Esophagus muscularis mucosa (tissue), 4 donors: ENCODE measurements at regions not wholly inside any gene's neighbourhood (a gene's known extent, or its start where the extent isn't known, plus 50 kb on each side); places are given as distances from the start of the nearest gene placed in this dataset.

Experiments
- EP300 ChIP-seq: sonication (generic); formaldehyde crosslinking; IDR thresholded peaks from one replicate; pipeline ENCODE4 v1.6.1; 2017; ENCODE audit warnings: antibody characterized with exemption
- POLR2A ChIP-seq: fragments of 450-650 bp; IDR thresholded peaks from one replicate; pipeline ENCODE4 v1.6.1; 2017; ENCODE audit warnings: antibody characterized with exemption, moderate library complexity, mild to moderate bottlenecking, low read depth
- POLR2AphosphoS5 ChIP-seq, 2 donors: sonication (generic); formaldehyde crosslinking; IDR thresholded peaks; one replicate each; pipeline ENCODE4 v1.6.1; 2017; ENCODE audit warnings: antibody characterized with exemption in 2 of 2
- TF ChIP-seq, protein P1 (sequence below), 3 experiments: fragments of 200-600 bp in 2 of 3; fragments of 450-650 bp in 1 of 3; sonication (generic) in 2 of 3; IDR thresholded peaks; one replicate each; pipeline ENCODE4 v1.5.1; 2017 to 2019; ENCODE audit warnings: antibody characterized with exemption in 3 of 3, mild to moderate bottlenecking in 2 of 3, moderate library complexity in 1 of 3

DNA sequence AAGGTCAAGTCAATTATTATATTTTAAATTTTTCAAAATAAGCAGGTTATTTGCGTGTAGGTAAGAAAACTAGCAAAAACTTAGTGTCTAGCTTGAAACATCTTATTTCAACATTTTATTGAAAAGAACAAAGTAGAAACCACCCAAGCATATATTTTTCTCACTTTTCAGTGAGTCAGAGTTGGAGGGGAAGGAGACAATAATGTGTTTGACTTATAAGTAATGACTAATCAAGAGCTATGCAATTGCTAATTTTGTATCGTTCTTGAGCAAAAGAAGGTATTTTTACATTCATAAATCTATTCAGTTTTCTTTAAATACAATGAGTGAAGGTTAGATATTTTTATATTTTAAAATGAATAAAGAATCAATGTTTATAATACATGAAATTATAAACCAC lies 54.4 kb upstream of the P2RY1 start:
- TF ChIP-seq, protein P1, sequence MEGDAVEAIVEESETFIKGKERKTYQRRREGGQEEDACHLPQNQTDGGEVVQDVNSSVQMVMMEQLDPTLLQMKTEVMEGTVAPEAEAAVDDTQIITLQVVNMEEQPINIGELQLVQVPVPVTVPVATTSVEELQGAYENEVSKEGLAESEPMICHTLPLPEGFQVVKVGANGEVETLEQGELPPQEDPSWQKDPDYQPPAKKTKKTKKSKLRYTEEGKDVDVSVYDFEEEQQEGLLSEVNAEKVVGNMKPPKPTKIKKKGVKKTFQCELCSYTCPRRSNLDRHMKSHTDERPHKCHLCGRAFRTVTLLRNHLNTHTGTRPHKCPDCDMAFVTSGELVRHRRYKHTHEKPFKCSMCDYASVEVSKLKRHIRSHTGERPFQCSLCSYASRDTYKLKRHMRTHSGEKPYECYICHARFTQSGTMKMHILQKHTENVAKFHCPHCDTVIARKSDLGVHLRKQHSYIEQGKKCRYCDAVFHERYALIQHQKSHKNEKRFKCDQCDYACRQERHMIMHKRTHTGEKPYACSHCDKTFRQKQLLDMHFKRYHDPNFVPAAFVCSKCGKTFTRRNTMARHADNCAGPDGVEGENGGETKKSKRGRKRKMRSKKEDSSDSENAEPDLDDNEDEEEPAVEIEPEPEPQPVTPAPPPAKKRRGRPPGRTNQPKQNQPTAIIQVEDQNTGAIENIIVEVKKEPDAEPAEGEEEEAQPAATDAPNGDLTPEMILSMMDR (IDR thresholded peaks at IDR 0.05), result no peak
- TF ChIP-seq POLR2A, result no peak
- no peak for TF ChIP-seq EP300
- TF ChIP-seq POLR2AphosphoS5 (IDR thresholded peaks at IDR 0.05), result no peak
